NCI-H1105 treated with DMSO at 0.1 percent for 48 hours (cell line): ENCODE measurements at regions not wholly inside any gene's neighbourhood (a gene's known extent, or its start where the extent isn't known, plus 50 kb on each side); places are given as distances from the start of the nearest gene placed in this dataset.

ENCODE experiments used
- DNase-seq: peaks from one replicate; lab custom pipeline; 2025; lab: John Stamatoyannopoulos, UW

GRCh38 chr6:71123051-71123450, 165.6 kb upstream of the OGFRL1 start:
- DNase-seq: no peak

- DNase-seq: peak; percentile 69
Observed at GRCh38 chr6:71124340-71124739, 164.3 kb upstream of the OGFRL1 start.

GRCh38 chr6:71125216-71125615, 163.4 kb upstream of the OGFRL1 start:
- DNase-seq: no peak

GRCh38 chr6:71126506-71126905, 162.1 kb upstream of the OGFRL1 start:
- DNase-seq: peak; percentile 61

- no peak for DNase-seq
Observed at GRCh38 chr6:71127374-71127773, 161.2 kb upstream of the OGFRL1 start.

GRCh38 chr6:71130277-71130676, 158.3 kb upstream of the OGFRL1 start:
- no peak for DNase-seq

GRCh38 chr6:71134929-71135642, 153.5 kb upstream of the OGFRL1 start:
- no peak for DNase-seq

- DNase-seq: no peak
Observed at GRCh38 chr6:71137973-71138372, 150.6 kb upstream of the OGFRL1 start.

- no peak for DNase-seq
Observed at GRCh38 chr6:71138376-71138775, 150.2 kb upstream of the OGFRL1 start.

- DNase-seq: no peak
Observed at GRCh38 chr6:71139249-71139648, 149.4 kb upstream of the OGFRL1 start.

- no peak for DNase-seq
Observed at GRCh38 chr6:71153755-71154325, 134.8 kb upstream of the OGFRL1 start.

GRCh38 chr6:71157345-71157744, 131.3 kb upstream of the OGFRL1 start:
- no peak for DNase-seq

- no peak for DNase-seq
Observed at GRCh38 chr6:71164890-71165289, 123.7 kb upstream of the OGFRL1 start.

- no peak for DNase-seq
Observed at GRCh38 chr6:71168233-71168765, 120.3 kb upstream of the OGFRL1 start.

- DNase-seq: no peak
Observed at GRCh38 chr6:71171497-71172070, 117.0 kb upstream of the OGFRL1 start.

GRCh38 chr6:71179249-71179885, 109.2 kb upstream of the OGFRL1 start:
- DNase-seq: no peak

- no peak for DNase-seq
Observed at GRCh38 chr6:71181565-71181964, 107.0 kb upstream of the OGFRL1 start.

GRCh38 chr6:71187141-71187540, 101.5 kb upstream of the OGFRL1 start:
- DNase-seq: no peak

GRCh38 chr6:71190809-71191208, 97.8 kb upstream of the OGFRL1 start:
- DNase-seq: no peak

GRCh38 chr6:71194724-71195123, 93.9 kb upstream of the OGFRL1 start:
- DNase-seq: no peak

- no peak for DNase-seq
Observed at GRCh38 chr6:71197267-71197666, 91.3 kb upstream of the OGFRL1 start.

GRCh38 chr6:71197780-71198179, 90.8 kb upstream of the OGFRL1 start:
- DNase-seq: peak; percentile 33

GRCh38 chr6:71198908-71199307, 89.7 kb upstream of the OGFRL1 start:
- no peak for DNase-seq
